PC-3 (cell line): ENCODE measurements at regions not wholly inside any gene's neighbourhood (a gene's known extent, or its start where the extent isn't known, plus 50 kb on each side); places are given as distances from the start of the nearest gene placed in this dataset.
A peak's percentile ranks its signal among the peaks of the same experiment; 100 is the strongest.

ENCODE experiments used
- ATAC-seq: fragments of 200-7000 bp; cut with Tn5 transposase; 2 replicates; pipeline ENCODE4 v1.9.1; 2020; ENCODE audit warnings: mild to moderate bottlenecking, moderate library complexity
- BruUV-seq: library from RNA; stranded (reverse); fragments of 400-500 nt; replicated peaks from 2 replicates; lab custom pipeline; 2021; lab: Mats Ljungman, UMichigan
- CTCF ChIA-PET: fragments of 300-600 bp; sonication (Branson Sonifier 250); formaldehyde crosslinking; loops from one replicate; lab custom pipeline; 2022; ENCODE audit warnings: antibody characterized with exemption; lab: Charles Lee
- POLR2A ChIA-PET: fragments of 300-600 bp; sonication (Branson Sonifier 250); formaldehyde crosslinking; loops from one replicate; lab custom pipeline; 2022; ENCODE audit warnings: antibody characterized with exemption; ENCODE audit not compliant: unreplicated experiment; lab: Charles Lee
- DNase-seq: peaks from one replicate; pipeline ENCODE4 v3.0.0-alpha.2; 2015
- H2AFZ ChIP-seq: fragments of 300-600 bp; sonication (generic); 2 replicates; pipeline ENCODE4 v1.6.0; 2016; ENCODE audit warnings: antibody characterized with exemption, low read length
- H3F3A ChIP-seq: fragments of 300-600 bp; sonication (generic); one replicate; pipeline ENCODE4 v1.6.0; 2017; ENCODE audit warnings: antibody characterized with exemption, low read length, control low read depth, mild to moderate bottlenecking; ENCODE audit not compliant: unreplicated experiment
- H3K27ac ChIP-seq: fragments of 300-600 bp; sonication (generic); 2 replicates; pipeline ENCODE4 v1.5.1; 2016; ENCODE audit warnings: mild to moderate bottlenecking, low read length
- H3K27me3 ChIP-seq: fragments of 300-600 bp; sonication (generic); 2 replicates; pipeline ENCODE4 v1.6.1; 2016; ENCODE audit warnings: low read length, mixed read lengths
- H3K36me3 ChIP-seq: fragments of 300-600 bp; sonication (generic); 2 replicates; pipeline ENCODE4 v1.6.1; 2016; ENCODE audit warnings: low read depth, mixed run types, low read length, mixed read lengths
- H3K4me1 ChIP-seq: fragments of 300-600 bp; sonication (generic); 2 replicates; pipeline ENCODE4 v1.5.1; 2016; ENCODE audit warnings: low read length; ENCODE audit not compliant: insufficient read depth
- H3K4me2 ChIP-seq: fragments of 300-600 bp; sonication (generic); 2 replicates; pipeline ENCODE4 v1.6.0; 2016; ENCODE audit warnings: low read length
- H3K4me3 ChIP-seq: fragments of 300-600 bp; sonication (generic); 2 replicates; pipeline ENCODE4 v1.5.1; 2016; ENCODE audit warnings: mild to moderate bottlenecking, low read length, mixed read lengths
- H3K79me2 ChIP-seq: fragments of 300-600 bp; sonication (generic); 2 replicates; pipeline ENCODE4 v1.6.1; 2017; ENCODE audit warnings: low read length, mixed read lengths
- H3K9ac ChIP-seq: fragments of 300-600 bp; sonication (generic); 2 replicates; pipeline ENCODE4 v1.6.0; 2016; ENCODE audit warnings: mild to moderate bottlenecking, low read length
- H3K9me2 ChIP-seq: fragments of 300-600 bp; sonication (generic); replicated peaks from 2 replicates; pipeline ENCODE4 v1.6.1; 2016; ENCODE audit warnings: mixed run types, low read length, mixed read lengths
- H3K9me3 ChIP-seq: fragments of 300-600 bp; sonication (generic); 2 replicates; pipeline ENCODE4 v1.6.1; 2016; ENCODE audit warnings: low read length, mixed read lengths
- H4K20me1 ChIP-seq: fragments of 300-600 bp; sonication (generic); 2 replicates; pipeline ENCODE4 v1.6.1; 2016; ENCODE audit warnings: low read length, mixed read lengths
- CTCF ChIP-seq: fragments of 300-600 bp; sonication (generic); conservative IDR thresholded peaks from 2 replicates; pipeline ENCODE4 v1.5.1; 2017; ENCODE audit warnings: antibody characterized with exemption, low read depth, mild to moderate bottlenecking, low read length
- EZH2 ChIP-seq: fragments of 300-600 bp; sonication (generic); IDR thresholded peaks from one replicate; pipeline ENCODE4 v1.6.1; 2017; ENCODE audit warnings: antibody characterized with exemption, mild to moderate bottlenecking, low read length; ENCODE audit not compliant: unreplicated experiment
- EZH2phosphoT487 ChIP-seq: fragments of 300-600 bp; sonication (generic); IDR thresholded peaks from 2 replicates; pipeline ENCODE4 v1.6.1; 2018; ENCODE audit warnings: mild to moderate bottlenecking, antibody characterized with exemption, low read length, borderline replicate concordance
- intact Hi-C: fragments of 100-400 bp; cut with micrococcal nuclease; formaldehyde crosslinking; loops from 2 replicates; pipeline ENCODE4 v1.9.0; 2023

- H3K36me3 ChIP-seq: no peaks in the 10 kb centered on the region
- POLR2A ChIA-PET: interaction anchor here (0.7 kb wide), 1 partner anchor 19 kb away, joined by 4 read pairs; no protein-coding TSS in a partner anchor
- H3K4me1 ChIP-seq: peaks cover 10% of the 10 kb centered on the region; the same call in 1 of the 2 replicates
- H3K9me2 ChIP-seq: no peaks in the 10 kb centered on the region
- no peaks in the 10 kb centered on the region for H3F3A ChIP-seq
- TF ChIP-seq CTCF (no peak), EZH2 (no peak), EZH2phosphoT487 (no peak)
- no peak overlapping the region for H3K4me2 ChIP-seq
- no peak overlapping the region for H3K4me3 ChIP-seq
- intact Hi-C loops: no loop called here
- CTCF ChIA-PET: no interaction called here
- H3K27ac ChIP-seq: no peak overlapping the region
- H3K9ac ChIP-seq: no peak overlapping the region
- no peak overlapping the region for H2AFZ ChIP-seq
- H3K79me2 ChIP-seq: no peaks in the 10 kb centered on the region
- H3K27me3 ChIP-seq: peaks cover 12% of the 10 kb centered on the region
- BruUV-seq: no TSS peak
- no peak for DNase-seq
- no peak for ATAC-seq
- no peaks in the 10 kb centered on the region for H3K9me3 ChIP-seq
- H4K20me1 ChIP-seq: no peaks in the 10 kb centered on the region
These were observed 130.2 kb downstream of the HSD17B3 start for GRCh38 chr9:96171728-96172127.

- H2AFZ ChIP-seq: peak overlapping the region; percentile 67
- H3K9me2 ChIP-seq: no peaks in the 10 kb centered on the region
- H3K4me2 ChIP-seq: peak overlapping the region; percentile 63
- no TSS peak for BruUV-seq
- TF ChIP-seq EZH2phosphoT487 (no peak), CTCF (no peak), EZH2 (no peak)
- H3K36me3 ChIP-seq: no peaks in the 10 kb centered on the region
- H3K9me3 ChIP-seq: no peaks in the 10 kb centered on the region
- POLR2A ChIA-PET: no interaction called here
- no peak overlapping the region for H3K9ac ChIP-seq
- no peaks in the 10 kb centered on the region for H3K27me3 ChIP-seq
- CTCF ChIA-PET: no interaction called here
- ATAC-seq: no peak
- intact Hi-C loops: no loop called here
- H4K20me1 ChIP-seq: no peaks in the 10 kb centered on the region
- no peaks in the 10 kb centered on the region for H3F3A ChIP-seq
- no peak overlapping the region for H3K4me3 ChIP-seq
- DNase-seq: no peak
- no peaks in the 10 kb centered on the region for H3K79me2 ChIP-seq
- no peak overlapping the region for H3K27ac ChIP-seq
- peaks cover 10% of the 10 kb centered on the region; the same call in 1 of the 2 replicates for H3K4me1 ChIP-seq
These were observed 132.1 kb downstream of the HSD17B3 start for GRCh38 chr9:96169901-96170300.

- Histone ChIP-seq H3K9ac (no peak overlapping the region), H3F3A (no peaks in the 10 kb centered on the region), H4K20me1 (no peaks in the 10 kb centered on the region), H3K27me3 (no peaks in the 10 kb centered on the region), H3K4me3 (no peak overlapping the region), H3K36me3 (no peaks in the 10 kb centered on the region), H3K4me1 (peaks cover 10% of the 10 kb centered on the region; the same call in 1 of the 2 replicates), H3K9me2 (no peaks in the 10 kb centered on the region), H3K9me3 (no peaks in the 10 kb centered on the region), H2AFZ (peak overlapping the region; percentile 67), H3K4me2 (peak overlapping the region; percentile 63), H3K27ac (no peak overlapping the region), H3K79me2 (no peaks in the 10 kb centered on the region)
- ChIA-PET CTCF (no interaction called here), POLR2A (no interaction called here)
- peak; percentile 71 for ATAC-seq
- TF ChIP-seq CTCF: no peak
- TF ChIP-seq EZH2: no peak
- no peak for TF ChIP-seq EZH2phosphoT487
- intact Hi-C loops: no loop called here
- BruUV-seq: no TSS peak
- DNase-seq: peak; percentile 43
These were observed 132.5 kb downstream of the HSD17B3 start for GRCh38 chr9:96169484-96169883.
